Hepatocyte (in vitro differentiated cells): ENCODE measurements at regions not wholly inside any gene's neighbourhood (a gene's known extent, or its start where the extent isn't known, plus 50 kb on each side); places are given as distances from the start of the nearest gene placed in this dataset.
"Not testable (repeated sequence)": the region's sequence is repeated elsewhere in the genome, so short reads cannot be mapped to it uniquely, and the experiment has no call there.

Source experiments
- CTCF ChIP-seq: fragments of 200-600 bp; sonication (generic); IDR thresholded peaks from 2 replicates; pipeline ENCODE4 v1.5.1; 2016; ENCODE audit warnings: antibody characterized with exemption, mild to moderate bottlenecking; ENCODE audit not compliant: poor library complexity
- EZH2 ChIP-seq: fragments of 200-600 bp; sonication (generic); IDR thresholded peaks from 2 replicates; pipeline ENCODE4 v1.6.1; 2016; ENCODE audit warnings: antibody characterized with exemption, mild to moderate bottlenecking, borderline replicate concordance
- EZH2phosphoT487 ChIP-seq: fragments of 200-600 bp; sonication (generic); IDR thresholded peaks from one replicate; pipeline ENCODE4 v1.6.1; 2018; ENCODE audit warnings: antibody characterized with exemption, mild to moderate bottlenecking, low read depth, moderate library complexity; ENCODE audit not compliant: unreplicated experiment, severe bottlenecking

GRCh38 chr21:6020953-6021716, 4500.2 kb upstream of the TPTE start:
- not testable (repeated sequence) for TF ChIP-seq CTCF, EZH2phosphoT487, EZH2
